HG03439 (cell line): ENCODE measurements at regions not wholly inside any gene's neighbourhood (a gene's known extent, or its start where the extent isn't known, plus 50 kb on each side); places are given as distances from the start of the nearest gene placed in this dataset.

Experiments used
- ATAC-seq: cut with Tn5 transposase; IDR thresholded peaks from one replicate; pipeline ENCODE4 v1.9.1; 2021; ENCODE audit warnings: mild to moderate bottlenecking, moderate library complexity; ENCODE audit not compliant: unreplicated experiment

GRCh38 chr1:50358962-50359361 lies 64.3 kb downstream of the DMRTA2 start:
- ATAC-seq, result no peak

- no peak for ATAC-seq
These were observed 66.1 kb downstream of the DMRTA2 start for GRCh38 chr1:50357186-50357585.

- no peak for ATAC-seq
These were observed 68.4 kb downstream of the DMRTA2 start for GRCh38 chr1:50354813-50355212.

- no peak for ATAC-seq
These were observed 70.8 kb downstream of the DMRTA2 start for GRCh38 chr1:50352428-50352827.

- ATAC-seq, result no peak
These were observed 72.4 kb downstream of the DMRTA2 start for GRCh38 chr1:50350868-50351267.

- no peak for ATAC-seq
These were observed 72.8 kb downstream of the DMRTA2 start for GRCh38 chr1:50350421-50350820.

- no peak for ATAC-seq
These were observed 74.0 kb downstream of the DMRTA2 start for GRCh38 chr1:50349242-50349565.

GRCh38 chr1:50348449-50349241 lies 74.6 kb downstream of the DMRTA2 start:
- ATAC-seq, result no peak

- ATAC-seq, result no peak
These were observed 75.3 kb downstream of the DMRTA2 start for GRCh38 chr1:50347933-50348332.

GRCh38 chr1:50346621-50347020 lies 76.6 kb downstream of the DMRTA2 start:
- ATAC-seq, result no peak

- ATAC-seq, result no peak
These were observed 79.9 kb downstream of the DMRTA2 start for GRCh38 chr1:50343323-50343722.

GRCh38 chr1:50342525-50342924 lies 80.7 kb downstream of the DMRTA2 start:
- ATAC-seq, result no peak

- no peak for ATAC-seq
These were observed 88.2 kb downstream of the DMRTA2 start for GRCh38 chr1:50335036-50335435.

- peak; percentile 82 for ATAC-seq
These were observed 89.7 kb downstream of the DMRTA2 start for GRCh38 chr1:50333595-50333974.

GRCh38 chr1:50332941-50333594 lies 90.2 kb downstream of the DMRTA2 start:
- ATAC-seq, result peak; percentile 72

- no peak for ATAC-seq
These were observed 93.8 kb downstream of the DMRTA2 start for GRCh38 chr1:50329332-50329932.

GRCh38 chr1:50328552-50328951 lies 94.7 kb downstream of the DMRTA2 start:
- no peak for ATAC-seq

GRCh38 chr1:50326026-50326425 lies 97.2 kb downstream of the DMRTA2 start:
- ATAC-seq, result no peak

GRCh38 chr1:50322579-50322978 lies 100.7 kb downstream of the DMRTA2 start:
- no peak for ATAC-seq

- ATAC-seq, result no peak
These were observed 104.8 kb downstream of the DMRTA2 start for GRCh38 chr1:50318428-50318827.

- ATAC-seq, result no peak
These were observed 114.4 kb downstream of the DMRTA2 start for GRCh38 chr1:50308878-50309277.

GRCh38 chr1:50305808-50306207 lies 117.4 kb downstream of the DMRTA2 start:
- ATAC-seq, result no peak
